Ascending aorta (tissue), 2 donors: ENCODE measurements at regions not wholly inside any gene's neighbourhood (a gene's known extent, or its start where the extent isn't known, plus 50 kb on each side); places are given as distances from the start of the nearest gene placed in this dataset.

ENCODE experiments used
- DNase-seq, 2 donors: peaks; one replicate each; pipeline ENCODE4 v3.0.0-alpha.2; 2019; ENCODE audit warnings: low spot score in 2 of 2
- H3K27ac ChIP-seq, 2 donors: fragments of 200-600 bp; sonication (generic); one replicate each; pipeline ENCODE4 v1.5.1; 2016 to 2017; ENCODE audit warnings: mild to moderate bottlenecking in 1 of 2
- H3K27me3 ChIP-seq: fragments of 200-600 bp; sonication (generic); one replicate; pipeline ENCODE4 v1.5.1; 2017
- H3K36me3 ChIP-seq, 2 donors: fragments of 200-600 bp; sonication (generic); one replicate each; pipeline ENCODE4 v1.5.1; 2016
- H3K4me1 ChIP-seq, 2 donors: fragments of 200-600 bp; sonication (generic); one replicate each; pipeline ENCODE4 v1.5.1; 2016 to 2017; ENCODE audit warnings: mild to moderate bottlenecking in 1 of 2
- H3K4me3 ChIP-seq, 2 donors: fragments of 200-600 bp; sonication (generic); one replicate each; pipeline ENCODE4 v1.5.1; 2016 to 2017; ENCODE audit warnings: mild to moderate bottlenecking in 1 of 2
- H3K9me3 ChIP-seq, 2 donors: fragments of 200-600 bp; sonication (generic); one replicate each; pipeline ENCODE4 v1.5.1; 2016
- CTCF ChIP-seq, 3 experiments: fragments of 200-600 bp in 2 of 3; fragments of 450-650 bp in 1 of 3; sonication (generic) in 2 of 3; IDR thresholded peaks; one replicate each; pipeline ENCODE4 v1.5.1; 2016 to 2019; ENCODE audit warnings: antibody characterized with exemption in 3 of 3, mild to moderate bottlenecking in 1 of 3, moderate library complexity in 1 of 3
- intact Hi-C: fragments of 100-400 bp; cut with DNase I; formaldehyde crosslinking; loops from one replicate; pipeline ENCODE4 v1.15.1; 2023

- TF ChIP-seq CTCF (IDR thresholded peaks at IDR 0.05) = no peak
- H3K9me3 ChIP-seq = no peaks in the 10 kb centered on the region
- H3K4me3 ChIP-seq = no peak overlapping the region
- no peak overlapping the region for H3K27ac ChIP-seq
- intact Hi-C loops = no loop called here
- no peak for DNase-seq
- no peaks in the 10 kb centered on the region for H3K4me1 ChIP-seq
- no peaks in the 10 kb centered on the region for H3K36me3 ChIP-seq
- no peaks in the 10 kb centered on the region for H3K27me3 ChIP-seq
These were observed 801.4 kb upstream of the PTPRD start for GRCh38 chr9:11414241-11414640.

- no peak for DNase-seq
- H3K9me3 ChIP-seq = no peaks in the 10 kb centered on the region
- no peak for TF ChIP-seq CTCF (IDR thresholded peaks at IDR 0.05)
- no peaks in the 10 kb centered on the region for H3K4me1 ChIP-seq
- H3K36me3 ChIP-seq = no peaks in the 10 kb centered on the region
- no peak overlapping the region for H3K4me3 ChIP-seq
- H3K27me3 ChIP-seq = no peaks in the 10 kb centered on the region
- intact Hi-C loops = no loop called here
- H3K27ac ChIP-seq = no peak overlapping the region
These were observed 805.0 kb upstream of the PTPRD start for GRCh38 chr9:11417782-11418181.

- no peak for DNase-seq
- intact Hi-C loops = no loop called here
- H3K36me3 ChIP-seq = no peaks in the 10 kb centered on the region
- no peak overlapping the region for H3K4me3 ChIP-seq
- H3K9me3 ChIP-seq = no peaks in the 10 kb centered on the region
- no peaks in the 10 kb centered on the region for H3K4me1 ChIP-seq
- H3K27ac ChIP-seq = no peak overlapping the region
- H3K27me3 ChIP-seq = no peaks in the 10 kb centered on the region
- TF ChIP-seq CTCF (IDR thresholded peaks at IDR 0.05) = no peak
These were observed 818.7 kb upstream of the PTPRD start for GRCh38 chr9:11431490-11431889.

GRCh38 chr9:11432361-11432760 is 819.6 kb upstream of the PTPRD start:
- Histone ChIP-seq H3K9me3 (no peaks in the 10 kb centered on the region), H3K27me3 (no peaks in the 10 kb centered on the region), H3K4me1 (no peaks in the 10 kb centered on the region), H3K27ac (no peak overlapping the region), H3K4me3 (no peak overlapping the region), H3K36me3 (no peaks in the 10 kb centered on the region)
- no peak for DNase-seq
- intact Hi-C loops = no loop called here
- TF ChIP-seq CTCF (IDR thresholded peaks at IDR 0.05) = no peak

- intact Hi-C loops = no loop called here
- no peak overlapping the region for H3K4me3 ChIP-seq
- no peaks in the 10 kb centered on the region for H3K9me3 ChIP-seq
- H3K4me1 ChIP-seq = no peaks in the 10 kb centered on the region
- H3K27ac ChIP-seq = no peak overlapping the region
- no peak for TF ChIP-seq CTCF (IDR thresholded peaks at IDR 0.05)
- no peaks in the 10 kb centered on the region for H3K27me3 ChIP-seq
- H3K36me3 ChIP-seq = no peaks in the 10 kb centered on the region
- no peak for DNase-seq
These were observed 830.8 kb upstream of the PTPRD start for GRCh38 chr9:11443631-11444030.
